C4-2B (cell line): ENCODE measurements at regions not wholly inside any gene's neighbourhood (a gene's known extent, or its start where the extent isn't known, plus 50 kb on each side); places are given as distances from the start of the nearest gene placed in this dataset.

ENCODE experiments used
- H3K27ac ChIP-seq: fragments of 450-650 bp; 2 replicates; pipeline ENCODE4 v1.5.1; 2017
- ZFX ChIP-seq: fragments of 450-650 bp; IDR thresholded peaks from 2 replicates; pipeline ENCODE4 v1.6.1; 2017
- TF ChIP-seq, protein P1 (sequence below): fragments of 450-650 bp; conservative IDR thresholded peaks from 2 replicates; pipeline ENCODE4 v1.5.1; 2017; ENCODE audit warnings: mild to moderate bottlenecking

DNA sequence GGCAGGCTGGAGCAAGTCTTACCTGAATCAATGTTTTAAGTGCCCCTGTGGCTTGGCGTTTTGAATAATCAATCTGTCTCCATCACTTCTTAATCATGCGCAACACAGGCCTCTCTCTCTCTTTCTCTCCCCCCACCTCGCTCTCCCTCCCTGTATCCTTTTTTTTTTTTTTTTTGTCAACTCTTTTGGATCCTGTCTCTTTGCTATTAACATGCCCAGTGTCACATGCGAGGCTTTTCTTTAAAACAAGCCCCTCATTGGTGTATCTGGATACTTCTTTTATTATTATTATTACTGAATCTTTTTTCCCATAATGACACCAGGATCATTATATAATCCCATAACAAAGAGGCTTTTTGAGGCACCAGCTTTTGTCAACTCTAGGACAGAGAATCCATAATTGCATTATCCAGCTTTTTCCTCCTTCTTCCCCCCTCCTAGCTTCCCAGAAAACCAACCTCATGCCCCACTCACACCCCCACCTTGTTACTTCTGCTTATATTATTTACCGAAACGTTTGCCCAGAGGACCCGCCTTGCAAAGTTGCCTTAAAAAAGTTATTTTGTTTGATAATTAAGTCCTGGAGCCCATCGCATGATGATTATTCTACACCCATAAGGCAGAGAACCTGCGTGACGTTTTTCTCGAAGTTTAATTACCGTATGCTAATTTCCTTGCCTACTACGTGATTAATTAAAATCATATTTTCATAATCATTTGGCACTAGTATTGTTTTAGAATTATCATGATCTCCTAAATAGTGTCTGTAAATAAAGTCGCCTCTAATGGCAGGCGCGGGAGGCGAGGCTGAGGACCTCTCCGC is 148.1 kb upstream of the ZNF536 start:
- H3K27ac ChIP-seq = no peak overlapping the region
- TF ChIP-seq, protein P1, sequence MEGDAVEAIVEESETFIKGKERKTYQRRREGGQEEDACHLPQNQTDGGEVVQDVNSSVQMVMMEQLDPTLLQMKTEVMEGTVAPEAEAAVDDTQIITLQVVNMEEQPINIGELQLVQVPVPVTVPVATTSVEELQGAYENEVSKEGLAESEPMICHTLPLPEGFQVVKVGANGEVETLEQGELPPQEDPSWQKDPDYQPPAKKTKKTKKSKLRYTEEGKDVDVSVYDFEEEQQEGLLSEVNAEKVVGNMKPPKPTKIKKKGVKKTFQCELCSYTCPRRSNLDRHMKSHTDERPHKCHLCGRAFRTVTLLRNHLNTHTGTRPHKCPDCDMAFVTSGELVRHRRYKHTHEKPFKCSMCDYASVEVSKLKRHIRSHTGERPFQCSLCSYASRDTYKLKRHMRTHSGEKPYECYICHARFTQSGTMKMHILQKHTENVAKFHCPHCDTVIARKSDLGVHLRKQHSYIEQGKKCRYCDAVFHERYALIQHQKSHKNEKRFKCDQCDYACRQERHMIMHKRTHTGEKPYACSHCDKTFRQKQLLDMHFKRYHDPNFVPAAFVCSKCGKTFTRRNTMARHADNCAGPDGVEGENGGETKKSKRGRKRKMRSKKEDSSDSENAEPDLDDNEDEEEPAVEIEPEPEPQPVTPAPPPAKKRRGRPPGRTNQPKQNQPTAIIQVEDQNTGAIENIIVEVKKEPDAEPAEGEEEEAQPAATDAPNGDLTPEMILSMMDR = no peak
- no peak for TF ChIP-seq ZFX

DNA sequence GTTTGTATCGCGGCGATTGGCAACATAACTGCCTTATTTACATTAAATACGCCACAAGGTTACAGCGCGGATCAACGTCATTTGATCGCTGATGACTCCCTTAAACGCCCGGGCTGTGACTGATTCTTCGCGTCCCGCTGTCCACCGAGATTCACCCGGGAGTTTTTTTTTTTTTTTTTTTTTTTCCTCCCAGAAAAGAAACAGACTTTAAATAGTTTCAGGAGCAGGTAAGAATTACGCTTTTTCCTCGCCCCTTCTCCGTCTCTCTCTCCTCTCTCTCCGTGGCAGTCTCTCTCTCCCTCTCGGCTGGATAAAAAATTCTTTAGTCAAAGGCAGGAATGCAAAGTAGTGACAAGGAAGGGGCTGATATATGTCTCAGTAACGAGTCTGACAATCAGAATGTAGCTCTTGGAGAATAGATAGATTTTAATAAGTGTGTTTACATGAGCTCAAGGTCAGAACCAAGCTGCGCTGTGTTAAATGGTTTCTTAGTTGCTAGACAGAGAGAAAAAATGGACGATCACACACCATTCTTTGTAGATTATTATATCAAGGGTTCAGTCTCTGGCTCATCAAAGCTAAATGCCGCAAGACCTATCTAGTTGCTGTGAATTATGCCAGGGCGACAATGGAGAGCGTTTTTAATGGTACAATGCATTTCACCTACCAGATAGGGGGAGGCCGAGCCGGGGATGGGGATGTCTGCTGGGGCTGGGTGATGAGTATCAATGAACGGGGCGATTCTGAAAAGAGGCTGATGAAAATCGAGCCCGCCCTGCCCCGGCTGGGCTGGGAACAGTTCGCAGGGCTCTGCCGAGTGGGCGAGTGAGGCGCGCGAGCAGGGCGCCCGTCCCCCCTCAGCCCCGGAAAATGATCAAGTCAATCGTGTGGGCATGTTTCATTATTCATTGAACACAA is 147.2 kb upstream of the ZNF536 start:
- H3K27ac ChIP-seq = no peak overlapping the region
- TF ChIP-seq ZFX = no peak
- TF ChIP-seq, protein P1 = no peak

DNA sequence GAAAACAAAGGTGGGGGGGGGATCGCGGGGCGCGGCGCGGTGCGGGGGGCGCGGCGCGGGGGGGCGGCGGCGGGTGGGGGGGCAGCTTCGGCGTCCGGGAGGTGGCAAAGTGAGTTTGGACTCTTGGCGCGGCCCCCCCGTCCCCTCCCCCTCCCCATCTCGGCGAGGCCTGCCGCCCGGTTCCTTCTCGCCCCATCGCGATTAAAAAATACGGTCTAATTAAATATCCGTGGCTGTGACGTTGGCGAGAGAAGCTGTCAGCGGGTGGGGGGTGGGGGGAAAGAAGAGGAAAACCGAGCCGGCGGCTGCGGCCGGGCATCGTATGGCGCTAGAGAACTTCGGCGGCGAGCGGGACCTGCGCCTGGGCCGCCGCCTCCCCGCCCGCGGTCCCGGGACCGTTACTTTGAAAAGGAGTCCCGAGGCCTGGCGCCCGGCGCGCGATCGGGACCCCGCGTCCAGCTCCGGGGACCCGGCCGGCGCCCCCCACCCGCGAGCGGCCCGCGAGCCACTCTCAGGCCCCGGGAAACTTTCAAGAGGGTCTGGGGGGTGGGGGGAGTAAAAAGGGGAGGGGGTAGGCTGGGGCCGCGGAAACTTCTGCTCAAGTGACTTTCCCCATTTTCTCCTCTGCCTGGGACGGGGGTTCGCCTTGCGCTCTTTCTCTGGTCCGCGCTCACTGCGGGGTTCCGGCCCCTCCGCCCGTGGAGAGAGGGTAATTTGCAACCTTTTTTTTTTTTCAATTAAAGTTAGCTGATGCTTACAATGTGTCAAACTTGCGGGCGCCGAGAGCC is 146.3 kb upstream of the ZNF536 start:
- H3K27ac ChIP-seq = no peak overlapping the region
- TF ChIP-seq, protein P1 = no peak
- no peak for TF ChIP-seq ZFX

DNA sequence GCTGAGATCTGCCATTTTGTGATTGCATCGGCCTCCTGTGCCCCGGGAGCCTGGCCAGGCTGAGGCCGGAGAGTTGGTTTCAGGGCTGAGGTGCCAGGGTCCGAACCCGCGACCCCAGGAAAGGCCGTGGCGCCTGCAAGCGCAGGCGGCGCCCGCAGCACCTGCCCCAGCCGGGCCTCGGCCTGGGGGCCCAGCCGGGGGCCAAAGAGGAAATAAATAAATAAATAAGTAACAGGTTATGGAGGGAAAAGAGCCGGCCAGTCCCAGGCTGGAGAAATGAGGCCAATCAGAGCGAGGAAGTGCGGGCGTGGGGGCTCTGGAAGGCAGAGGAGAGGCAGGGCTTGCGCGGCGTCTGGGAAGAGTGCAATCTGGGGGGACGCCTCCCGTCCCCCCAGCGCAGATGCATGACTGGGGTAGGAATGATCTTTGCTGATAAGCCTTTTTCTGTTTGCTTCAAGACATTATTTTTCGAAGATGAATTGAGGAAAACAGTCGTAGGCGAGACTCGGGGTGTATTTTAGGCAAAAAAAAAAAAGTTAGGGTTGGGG is 145.6 kb upstream of the ZNF536 start:
- H3K27ac ChIP-seq = no peak overlapping the region
- TF ChIP-seq, protein P1 = no peak
- no peak for TF ChIP-seq ZFX

DNA sequence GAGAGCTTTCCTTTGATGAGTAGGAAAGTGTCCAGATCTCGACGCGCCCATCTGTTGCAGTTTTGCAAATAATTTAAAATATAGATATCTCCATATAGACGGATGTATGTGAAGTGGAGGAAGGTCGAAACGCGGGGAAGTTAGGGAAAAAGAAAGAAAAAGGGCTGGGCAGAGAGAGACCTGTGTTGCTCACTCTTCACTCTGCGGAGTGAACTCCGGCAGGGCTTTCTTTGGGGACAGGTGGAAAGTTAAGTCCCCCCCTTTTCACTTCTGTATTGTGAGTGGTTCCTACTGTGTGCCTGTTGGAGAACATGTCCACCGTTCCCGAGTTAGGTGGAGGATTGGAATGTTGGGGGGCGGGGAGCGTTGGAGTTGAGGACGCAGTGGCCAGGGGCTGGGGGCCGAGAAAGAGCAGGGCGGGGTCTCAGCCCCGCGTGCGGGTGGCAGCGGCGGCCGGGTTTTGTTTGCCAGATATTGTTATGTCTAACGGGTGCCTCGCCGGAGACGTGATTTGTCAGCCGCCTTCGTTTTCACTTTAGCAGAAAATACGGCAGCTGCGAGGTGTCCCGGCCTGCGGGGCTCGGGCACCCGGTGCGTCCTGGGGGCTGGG is 145.1 kb upstream of the ZNF536 start:
- no peak overlapping the region for H3K27ac ChIP-seq
- TF ChIP-seq ZFX = no peak
- TF ChIP-seq, protein P1 = no peak

DNA sequence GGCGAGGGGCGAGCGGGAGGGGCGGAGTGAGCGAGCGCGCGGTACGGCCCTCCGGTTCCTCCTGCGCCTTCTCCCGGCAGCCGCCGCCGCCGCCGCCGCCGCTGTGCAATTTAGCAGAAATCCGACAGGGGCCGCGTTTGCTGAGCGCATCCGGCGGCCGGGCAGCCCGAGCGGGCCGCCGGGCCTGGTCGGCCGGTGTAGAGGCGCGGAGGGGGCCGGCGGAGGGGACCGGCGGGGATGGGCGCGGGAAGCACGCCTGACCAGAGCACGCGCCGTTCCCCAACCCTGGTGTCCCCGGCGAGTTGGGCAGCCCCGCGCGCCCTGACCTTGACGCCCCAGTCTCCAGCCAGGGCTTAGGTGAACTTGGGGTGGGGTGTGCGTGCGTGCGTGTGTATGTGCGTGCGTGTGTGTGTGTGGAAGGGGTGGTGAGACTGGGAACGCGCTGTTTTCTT is 144.5 kb upstream of the ZNF536 start:
- no peak overlapping the region for H3K27ac ChIP-seq
- TF ChIP-seq, protein P1 = peak; percentile 88
- TF ChIP-seq ZFX = no peak
